Naive thymus-derived CD4-positive, alpha-beta T cell (primary cell): ENCODE measurements at regions not wholly inside any gene's neighbourhood (a gene's known extent, or its start where the extent isn't known, plus 50 kb on each side); places are given as distances from the start of the nearest gene placed in this dataset.

Experiments
- ATAC-seq: fragments of 150-1000 bp; cut with Tn5 transposase; 2 replicates; pipeline ENCODE4 v1.10.0; 2021; ENCODE audit warnings: mild to moderate bottlenecking, moderate library complexity
- CTCF ChIA-PET: fragments of 350-600 bp; sonication (Branson Sonifier 250); formaldehyde crosslinking; loops from one replicate; lab custom pipeline; 2021; ENCODE audit warnings: antibody characterized with exemption; lab: Charles Lee
- POLR2A ChIA-PET: fragments of 350-600 bp; sonication (Branson Sonifier 250); formaldehyde crosslinking; loops from one replicate; lab custom pipeline; 2021; ENCODE audit warnings: antibody characterized with exemption, inconsistent platforms; lab: Charles Lee
- DNase-seq, 9 donors: peaks; one replicate each; pipeline versions ENCODE4 v3.0.0 to v3.0.0-alpha.2; 2020 to 2022; ENCODE audit warnings: mixed read lengths in 1 of 9
- H3K27ac ChIP-seq: one replicate; pipeline ENCODE4 v1.7.0; 2013; ENCODE audit warnings: mild to moderate bottlenecking, low read depth, low read length, moderate library complexity
- H3K27me3 ChIP-seq, 2 donors: one replicate each; pipeline ENCODE4 v1.7.0; 2013; ENCODE audit warnings: low read length in 2 of 2, mild to moderate bottlenecking in 2 of 2, moderate library complexity in 2 of 2; ENCODE audit not compliant: control insufficient read depth in 2 of 2, insufficient read depth in 2 of 2
- H3K36me3 ChIP-seq, 3 experiments: 1 replicate in 2 of 3; 2 replicates in 1 of 3; pipeline ENCODE4 v1.7.0; 2013; ENCODE audit warnings: low read length in 3 of 3, mild to moderate bottlenecking in 3 of 3, moderate library complexity in 1 of 3; ENCODE audit not compliant: insufficient read depth in 3 of 3, control insufficient read depth in 2 of 3
- H3K4me1 ChIP-seq, 2 donors: one replicate each; pipeline ENCODE4 v1.7.0; 2013; ENCODE audit warnings: low read length in 2 of 2, mild to moderate bottlenecking in 2 of 2, moderate library complexity in 1 of 2; ENCODE audit not compliant: control insufficient read depth in 2 of 2, insufficient read depth in 2 of 2
- H3K4me3 ChIP-seq: 2 replicates; pipeline ENCODE4 v1.7.0; 2013; ENCODE audit warnings: mild to moderate bottlenecking, low read length
- H3K9me3 ChIP-seq, 3 experiments: 1 replicate in 2 of 3; 2 replicates in 1 of 3; pipeline ENCODE4 v1.7.0; 2013; ENCODE audit warnings: low read length in 3 of 3; ENCODE audit not compliant: control insufficient read depth in 2 of 3
- H3K27ac Mint-ChIP-seq, 9 donors: one replicate each; pipeline ENCODE4 v1.8.0; 2020 to 2022; ENCODE audit warnings: mixed read lengths in 9 of 9, mild to moderate bottlenecking in 8 of 9, moderate library complexity in 5 of 9, inconsistent platforms in 2 of 9
- H3K27me3 Mint-ChIP-seq, 5 donors: one replicate each; pipeline ENCODE4 v1.8.0; 2021 to 2022; ENCODE audit warnings: mixed read lengths in 5 of 5, mild to moderate bottlenecking in 1 of 5
- H3K36me3 Mint-ChIP-seq, 5 donors: one replicate each; pipeline ENCODE4 v1.8.0; 2020 to 2022; ENCODE audit warnings: mixed read lengths in 5 of 5, mild to moderate bottlenecking in 3 of 5, inconsistent platforms in 1 of 5
- H3K4me1 Mint-ChIP-seq, 7 donors: one replicate each; pipeline ENCODE4 v1.8.0; 2020 to 2022; ENCODE audit warnings: mixed read lengths in 7 of 7, mild to moderate bottlenecking in 3 of 7, inconsistent platforms in 1 of 7
- H3K4me3 Mint-ChIP-seq, 10 donors: one replicate each; pipeline ENCODE4 v1.8.0; 2020 to 2022; ENCODE audit warnings: mild to moderate bottlenecking in 10 of 10, mixed read lengths in 10 of 10, moderate library complexity in 6 of 10, inconsistent platforms in 2 of 10
- H3K9me3 Mint-ChIP-seq, 11 donors: one replicate each; pipeline ENCODE4 v1.8.0; 2020 to 2022; ENCODE audit warnings: mixed read lengths in 11 of 11, mild to moderate bottlenecking in 4 of 11, inconsistent platforms in 1 of 11, moderate library complexity in 1 of 11
- intact Hi-C, 2 donors: fragments of 100-400 bp; cut with micrococcal nuclease; formaldehyde crosslinking; loops; one replicate each; pipeline ENCODE4 v1.15.1; 2023

GRCh38 chr11:69904974-69905535, 85.8 kb upstream of the FGF3 start:
- Histone ChIP-seq H3K4me1 (no peaks in the 10 kb centered on the region), H3K4me3 (no peak overlapping the region), H3K9me3 (no peaks in the 10 kb centered on the region), H3K27ac (no peak overlapping the region), H3K27me3 (no peaks in the 10 kb centered on the region), H3K36me3 (no peaks in the 10 kb centered on the region)
- H3K4me3 Mint-ChIP-seq, result no peak overlapping the region
- intact Hi-C loops, result no loop called here
- ChIA-PET CTCF (no interaction called here), POLR2A (no interaction called here)
- no peak for ATAC-seq
- H3K36me3 Mint-ChIP-seq, result no peaks in the 10 kb centered on the region
- no peaks in the 10 kb centered on the region for H3K4me1 Mint-ChIP-seq
- DNase-seq, result no peak
- H3K9me3 Mint-ChIP-seq, result peaks cover 0 to 1% (median 0%) of the 10 kb centered on the region in 11 donors
- H3K27ac Mint-ChIP-seq, result no peak overlapping the region
- H3K27me3 Mint-ChIP-seq, result peaks cover 0 to 70% (median 12%) of the 10 kb centered on the region in 5 donors

GRCh38 chr11:69905611-69906452, 86.6 kb upstream of the FGF3 start:
- intact Hi-C loops, result no loop called here
- Histone ChIP-seq H3K27ac (no peak overlapping the region), H3K4me3 (no peak overlapping the region), H3K36me3 (no peaks in the 10 kb centered on the region), H3K4me1 (no peaks in the 10 kb centered on the region), H3K27me3 (peaks cover 0 to 4% of the 10 kb centered on the region in 2 donors), H3K9me3 (no peaks in the 10 kb centered on the region)
- ATAC-seq (no peak), DNase-seq (no peak)
- Mint-ChIP-seq H3K4me3 (no peak overlapping the region), H3K27ac (no peak overlapping the region), H3K36me3 (no peaks in the 10 kb centered on the region), H3K9me3 (peaks cover 0 to 1% (median 0%) of the 10 kb centered on the region in 11 donors), H3K4me1 (no peaks in the 10 kb centered on the region), H3K27me3 (peaks cover 0 to 64% (median 15%) of the 10 kb centered on the region in 5 donors)
- ChIA-PET POLR2A (no interaction called here), CTCF (no interaction called here)

DNA sequence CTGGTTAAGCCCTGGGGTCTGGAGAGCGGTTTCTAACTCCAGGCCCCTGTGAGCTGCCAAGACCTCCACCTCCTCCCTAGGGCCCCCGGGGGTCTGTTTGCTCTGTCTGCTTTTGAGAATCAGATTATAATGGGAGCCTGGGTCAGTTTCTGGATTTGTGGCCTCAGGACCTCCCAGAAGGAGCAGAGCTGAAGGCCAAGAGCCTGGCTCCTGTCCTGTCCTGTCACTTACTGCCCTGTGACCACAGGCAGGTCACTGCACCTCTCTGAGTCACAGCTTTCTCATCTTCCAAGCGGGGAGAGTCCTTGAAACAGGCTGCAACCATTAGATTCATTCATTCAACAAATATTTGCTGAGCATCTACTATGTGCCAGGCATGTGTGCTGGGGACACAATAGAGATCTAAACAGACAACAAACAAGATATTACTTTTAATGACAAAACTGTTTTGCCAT, 87.3 kb upstream of the FGF3 start:
- Histone ChIP-seq H3K27me3 (peaks cover 0 to 4% of the 10 kb centered on the region in 2 donors), H3K4me3 (no peak overlapping the region), H3K27ac (no peak overlapping the region), H3K4me1 (no peaks in the 10 kb centered on the region), H3K9me3 (no peaks in the 10 kb centered on the region), H3K36me3 (no peaks in the 10 kb centered on the region)
- no peaks in the 10 kb centered on the region for H3K4me1 Mint-ChIP-seq
- no peak overlapping the region for H3K4me3 Mint-ChIP-seq
- POLR2A ChIA-PET, result no interaction called here
- peaks cover 0 to 68% (median 21%) of the 10 kb centered on the region in 5 donors for H3K27me3 Mint-ChIP-seq
- no peak for DNase-seq
- intact Hi-C loops, result no loop called here
- H3K9me3 Mint-ChIP-seq, result peaks cover 0 to 1% (median 0%) of the 10 kb centered on the region in 11 donors
- no peak overlapping the region for H3K27ac Mint-ChIP-seq
- no peaks in the 10 kb centered on the region for H3K36me3 Mint-ChIP-seq
- ATAC-seq, result no peak
- CTCF ChIA-PET, result interaction anchor here (0.7 kb wide), 1 partner anchor 201 kb away, joined by 3 read pairs; no protein-coding TSS in a partner anchor

GRCh38 chr11:69907611-69908010, 88.4 kb upstream of the FGF3 start:
- Mint-ChIP-seq H3K27ac (no peak overlapping the region), H3K9me3 (peaks cover 0 to 1% (median 0%) of the 10 kb centered on the region in 11 donors), H3K4me3 (no peak overlapping the region), H3K36me3 (no peaks in the 10 kb centered on the region), H3K27me3 (peaks cover 0 to 79% (median 24%) of the 10 kb centered on the region in 5 donors), H3K4me1 (no peaks in the 10 kb centered on the region)
- Histone ChIP-seq H3K27me3 (peaks cover 0 to 4% of the 10 kb centered on the region in 2 donors), H3K4me1 (no peaks in the 10 kb centered on the region), H3K27ac (no peak overlapping the region), H3K9me3 (no peaks in the 10 kb centered on the region), H3K4me3 (no peak overlapping the region), H3K36me3 (no peaks in the 10 kb centered on the region)
- no peak for ATAC-seq
- no peak for DNase-seq
- intact Hi-C loops, result no loop called here
- ChIA-PET POLR2A (no interaction called here), CTCF (interaction anchor here (0.6 to 1.1 kb wide), 2 partner anchors 9 to 313 kb away, joined by 3 read pairs; no protein-coding TSS in a partner anchor)

DNA sequence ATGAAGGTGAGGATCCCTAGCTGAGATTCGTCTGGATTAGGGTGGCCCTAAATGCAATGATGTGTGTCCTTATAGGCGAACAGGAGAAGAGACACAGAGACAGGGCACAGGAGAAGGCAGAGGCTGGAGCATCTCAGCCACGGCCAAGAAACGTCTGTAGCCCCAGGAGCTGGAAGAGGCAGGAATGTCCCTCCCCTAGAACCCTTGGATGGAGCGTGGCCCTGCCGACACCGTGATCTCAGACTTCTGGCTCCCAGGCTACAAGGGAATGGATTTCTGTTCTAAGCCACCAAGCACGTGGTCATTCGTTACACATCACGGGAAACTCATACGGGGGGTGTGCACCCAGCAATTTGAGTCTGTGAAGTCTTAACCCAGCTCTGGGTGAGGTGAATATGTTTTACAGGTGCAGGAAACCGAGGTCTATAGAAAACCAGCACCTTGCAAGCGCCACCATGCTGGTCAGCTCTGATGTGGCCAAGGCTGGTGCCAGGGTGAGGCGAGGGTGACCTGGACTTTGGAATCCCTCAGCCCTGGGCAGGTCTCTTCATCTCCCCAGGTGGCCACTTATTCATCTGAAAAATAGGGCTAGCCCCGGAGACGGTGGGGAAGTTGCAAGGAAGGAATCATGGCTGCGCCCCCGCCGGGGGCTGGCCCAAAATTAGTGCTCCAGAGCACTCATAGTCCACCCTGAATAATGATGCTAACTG, 89.5 kb upstream of the FGF3 start:
- Mint-ChIP-seq H3K27ac (no peak overlapping the region), H3K9me3 (no peaks in the 10 kb centered on the region), H3K4me3 (no peak overlapping the region), H3K36me3 (no peaks in the 10 kb centered on the region), H3K4me1 (no peaks in the 10 kb centered on the region), H3K27me3 (peaks cover 0 to 76% (median 24%) of the 10 kb centered on the region in 5 donors)
- ATAC-seq, result no peak
- Histone ChIP-seq H3K4me3 (no peak overlapping the region), H3K36me3 (no peaks in the 10 kb centered on the region), H3K27ac (no peak overlapping the region), H3K4me1 (no peaks in the 10 kb centered on the region), H3K27me3 (peaks cover 0 to 4% of the 10 kb centered on the region in 2 donors), H3K9me3 (no peaks in the 10 kb centered on the region)
- CTCF ChIA-PET, result interaction anchor here (0.7 to 1.8 kb wide), 3 partner anchors 8 to 288 kb away, joined by 3 to 4 read pairs (median 3); no protein-coding TSS in a partner anchor
- no peak for DNase-seq
- POLR2A ChIA-PET, result no interaction called here
- intact Hi-C loops, result no loop called here

GRCh38 chr11:69909561-69910518, 90.6 kb upstream of the FGF3 start:
- ChIA-PET POLR2A (no interaction called here), CTCF (interaction anchor here (0.5 to 1.8 kb wide), 2 partner anchors 14 to 287 kb away, joined by 3 to 4 read pairs; no protein-coding TSS in a partner anchor)
- Histone ChIP-seq H3K27me3 (peaks cover 0 to 4% of the 10 kb centered on the region in 2 donors), H3K4me3 (no peak overlapping the region), H3K4me1 (no peaks in the 10 kb centered on the region), H3K36me3 (no peaks in the 10 kb centered on the region), H3K9me3 (no peaks in the 10 kb centered on the region), H3K27ac (no peak overlapping the region)
- intact Hi-C loops, result loop anchor here in 1 of 2 donors (2.0 kb wide), 1 partner anchor 287 kb away; no protein-coding TSS in a partner anchor
- Mint-ChIP-seq H3K27ac (no peak overlapping the region), H3K9me3 (no peaks in the 10 kb centered on the region), H3K36me3 (no peaks in the 10 kb centered on the region), H3K4me3 (no peak overlapping the region), H3K4me1 (no peaks in the 10 kb centered on the region), H3K27me3 (peaks cover 0 to 66% (median 21%) of the 10 kb centered on the region in 5 donors)
- DNase-seq (no peak), ATAC-seq (no peak)
